ENCODE measurements at regions not wholly inside any gene's neighbourhood (a gene's known extent, or its start where the extent isn't known, plus 50 kb on each side); places are given as distances from the start of the nearest gene placed in this dataset.

DNA sequence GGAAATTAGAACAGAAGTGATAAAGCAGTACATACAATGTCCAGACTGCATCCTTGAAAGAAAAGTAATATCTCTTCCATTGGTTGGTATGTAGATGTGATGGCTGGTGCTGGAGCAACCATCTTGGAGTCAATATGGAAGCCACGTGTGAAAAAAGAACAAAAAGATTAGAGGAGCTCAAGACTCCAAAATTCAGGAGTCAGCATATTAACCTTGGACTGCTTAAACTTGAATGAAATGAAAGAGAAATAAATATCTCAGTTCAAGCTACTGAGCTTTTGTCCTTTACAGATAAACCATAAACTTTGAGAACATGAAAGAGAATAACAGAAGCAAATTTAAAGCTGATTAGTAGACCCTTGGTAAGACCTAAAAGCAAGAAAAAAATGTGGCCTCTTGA, 197.9 kb downstream of the HS3ST3B1 start:
- Mint-ChIP-seq H3K4me3 (no peak overlapping the region), H3K4me1 (ENCODE audit: low read depth in 2 of 2) (no peaks in the 10 kb centered on the region), H3K27me3 (peaks cover 21 to 30% of the 10 kb centered on the region in 2 donors), H3K27ac (no peak overlapping the region), H3K9me3 (peaks cover 0 to 1% of the 10 kb centered on the region in 2 donors), H3K36me3 (ENCODE audit: insufficient read depth) (peaks cover 4% of the 10 kb centered on the region)
- ATAC-seq (replicated peaks) (no peak), DNase-seq (no peak)

GRCh38 chr17:14494161-14494560, 193.3 kb downstream of the HS3ST3B1 start:
- ATAC-seq (replicated peaks): no peak
- no peaks in the 10 kb centered on the region for H3K4me1 Mint-ChIP-seq (ENCODE audit: low read depth in 2 of 2)
- H3K27ac Mint-ChIP-seq: no peak overlapping the region
- no peak for DNase-seq
- peaks cover 0 to 1% of the 10 kb centered on the region in 2 donors for H3K9me3 Mint-ChIP-seq
- H3K36me3 Mint-ChIP-seq (ENCODE audit: insufficient read depth): peaks cover 4% of the 10 kb centered on the region
- no peak overlapping the region for H3K4me3 Mint-ChIP-seq
- peaks cover 20 to 23% of the 10 kb centered on the region in 2 donors for H3K27me3 Mint-ChIP-seq

DNA sequence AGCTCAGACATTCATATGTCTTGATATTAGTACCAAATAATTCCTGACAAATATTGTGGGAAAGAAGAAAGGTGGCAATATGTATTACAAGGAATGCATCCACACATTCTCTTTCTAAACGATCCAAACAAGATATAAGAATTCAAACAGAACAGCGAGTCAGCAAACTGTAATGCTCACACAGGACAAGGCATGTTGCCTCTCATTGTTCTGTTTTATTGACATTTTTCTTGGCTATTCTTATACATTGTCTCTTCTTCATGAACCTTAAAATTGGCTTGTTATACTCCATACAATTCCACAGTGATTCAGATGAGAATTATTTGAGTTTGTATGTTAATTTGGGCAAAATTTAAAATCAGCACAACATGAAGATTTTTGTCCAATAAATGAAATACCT, 189.1 kb downstream of the HS3ST3B1 start:
- Mint-ChIP-seq H3K36me3 (ENCODE audit: insufficient read depth) (peaks cover 2% of the 10 kb centered on the region), H3K27me3 (peaks cover 0 to 6% of the 10 kb centered on the region in 2 donors), H3K9me3 (no peaks in the 10 kb centered on the region), H3K27ac (no peak overlapping the region), H3K4me1 (ENCODE audit: low read depth in 2 of 2) (peaks cover 0 to 2% of the 10 kb centered on the region in 2 donors), H3K4me3 (no peak overlapping the region)
- ATAC-seq (replicated peaks): no peak
- DNase-seq: no peak

DNA sequence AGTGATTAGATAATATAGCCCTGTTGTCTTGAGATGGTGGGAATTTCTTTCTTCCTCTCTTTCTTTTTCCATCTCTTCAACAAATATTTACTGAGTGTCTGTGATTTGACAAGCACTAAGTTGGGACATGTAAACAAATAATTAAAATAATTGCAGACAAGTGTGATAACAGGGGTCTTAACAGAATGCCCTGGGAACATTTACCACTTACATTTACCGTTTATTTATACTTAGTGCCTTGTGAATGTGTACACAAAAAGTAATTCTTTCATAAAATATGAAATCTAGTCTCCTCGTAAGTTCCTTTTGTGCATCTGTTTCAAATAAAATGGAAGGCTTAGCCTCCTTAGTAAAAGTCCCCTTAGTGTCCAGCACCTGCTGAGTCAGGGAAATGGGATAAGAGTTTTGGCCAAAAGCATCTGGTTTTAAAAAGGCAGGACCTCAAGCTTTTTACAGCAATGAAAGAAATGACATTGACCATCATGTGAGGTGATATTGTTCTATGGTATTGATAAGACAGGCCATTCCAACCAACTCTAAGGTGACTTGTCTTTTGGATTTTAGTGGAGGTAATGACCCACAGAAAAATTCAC, 188.2 kb downstream of the HS3ST3B1 start:
- Mint-ChIP-seq H3K9me3 (no peaks in the 10 kb centered on the region), H3K4me1 (ENCODE audit: low read depth in 2 of 2) (peaks cover 0 to 2% of the 10 kb centered on the region in 2 donors), H3K27me3 (no peaks in the 10 kb centered on the region), H3K27ac (no peak overlapping the region), H3K36me3 (ENCODE audit: insufficient read depth) (no peaks in the 10 kb centered on the region), H3K4me3 (no peak overlapping the region)
- no peak for DNase-seq
- no peak for ATAC-seq (replicated peaks)

GRCh38 chr17:14487068-14487467, 186.2 kb downstream of the HS3ST3B1 start:
- H3K36me3 Mint-ChIP-seq (ENCODE audit: insufficient read depth): no peaks in the 10 kb centered on the region
- no peaks in the 10 kb centered on the region for H3K27me3 Mint-ChIP-seq
- peaks cover 0 to 2% of the 10 kb centered on the region in 2 donors for H3K4me1 Mint-ChIP-seq (ENCODE audit: low read depth in 2 of 2)
- ATAC-seq (replicated peaks) (no peak), DNase-seq (no peak)
- H3K27ac Mint-ChIP-seq: no peak overlapping the region
- H3K4me3 Mint-ChIP-seq: no peak overlapping the region
- H3K9me3 Mint-ChIP-seq: no peaks in the 10 kb centered on the region

DNA sequence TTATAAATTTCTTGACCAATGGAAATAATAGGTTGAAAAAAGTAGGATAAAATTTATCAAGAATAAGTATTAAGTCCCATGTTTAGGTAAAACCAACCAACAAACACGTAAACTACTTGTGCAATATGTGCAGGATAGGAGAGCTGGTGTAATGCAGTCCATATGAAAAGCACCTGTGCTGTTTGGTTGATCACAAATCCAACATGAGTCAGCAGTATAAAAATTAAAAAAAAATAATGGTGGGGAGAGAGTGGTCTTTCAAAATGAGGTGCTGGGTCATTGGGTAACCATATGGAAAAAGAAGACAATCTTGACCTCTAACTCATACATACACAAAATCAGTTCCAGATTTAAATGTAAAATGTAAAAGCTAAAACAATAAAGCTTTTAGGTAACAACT, 181.8 kb downstream of the HS3ST3B1 start:
- Mint-ChIP-seq H3K9me3 (no peaks in the 10 kb centered on the region), H3K36me3 (ENCODE audit: insufficient read depth) (no peaks in the 10 kb centered on the region), H3K4me3 (no peak overlapping the region), H3K27ac (no peak overlapping the region), H3K27me3 (peaks cover 0 to 12% of the 10 kb centered on the region in 2 donors), H3K4me1 (ENCODE audit: low read depth in 2 of 2) (no peaks in the 10 kb centered on the region)
- ATAC-seq (replicated peaks): no peak
- DNase-seq: no peak

GRCh38 chr17:14481664-14482063, 180.8 kb downstream of the HS3ST3B1 start:
- no peak overlapping the region for H3K4me3 Mint-ChIP-seq
- ATAC-seq (replicated peaks) (no peak), DNase-seq (no peak)
- no peak overlapping the region for H3K27ac Mint-ChIP-seq
- no peaks in the 10 kb centered on the region for H3K9me3 Mint-ChIP-seq
- no peaks in the 10 kb centered on the region for H3K4me1 Mint-ChIP-seq (ENCODE audit: low read depth in 2 of 2)
- peaks cover 0 to 14% of the 10 kb centered on the region in 2 donors for H3K27me3 Mint-ChIP-seq
- no peaks in the 10 kb centered on the region for H3K36me3 Mint-ChIP-seq (ENCODE audit: insufficient read depth)

- no peaks in the 10 kb centered on the region for H3K36me3 Mint-ChIP-seq (ENCODE audit: insufficient read depth)
- no peak for DNase-seq
- H3K27me3 Mint-ChIP-seq: peaks cover 9 to 20% of the 10 kb centered on the region in 2 donors
- H3K4me3 Mint-ChIP-seq: no peak overlapping the region
- peaks cover 4 to 7% of the 10 kb centered on the region in 2 donors for H3K4me1 Mint-ChIP-seq (ENCODE audit: low read depth in 2 of 2)
- no peak overlapping the region for H3K27ac Mint-ChIP-seq
- no peak for ATAC-seq (replicated peaks)
- no peaks in the 10 kb centered on the region for H3K9me3 Mint-ChIP-seq
Observed at GRCh38 chr17:14474591-14474990, 173.7 kb downstream of the HS3ST3B1 start.

GRCh38 chr17:14471052-14471451, 170.2 kb downstream of the HS3ST3B1 start:
- Mint-ChIP-seq H3K9me3 (peaks cover 0 to 3% of the 10 kb centered on the region in 2 donors), H3K27ac (no peak overlapping the region), H3K27me3 (peaks cover under 1 to 20% of the 10 kb centered on the region in 2 donors), H3K4me1 (ENCODE audit: low read depth in 2 of 2) (peaks cover 6 to 7% of the 10 kb centered on the region in 2 donors), H3K4me3 (no peak overlapping the region), H3K36me3 (ENCODE audit: insufficient read depth) (no peaks in the 10 kb centered on the region)
- DNase-seq (no peak), ATAC-seq (replicated peaks) (no peak)

- Mint-ChIP-seq H3K27ac (no peak overlapping the region), H3K27me3 (peaks cover 0 to 17% of the 10 kb centered on the region in 2 donors), H3K4me3 (no peak overlapping the region), H3K36me3 (ENCODE audit: insufficient read depth) (no peaks in the 10 kb centered on the region), H3K4me1 (ENCODE audit: low read depth in 2 of 2) (peaks cover 6 to 7% of the 10 kb centered on the region in 2 donors), H3K9me3 (peaks cover 0 to 3% of the 10 kb centered on the region in 2 donors)
- ATAC-seq (replicated peaks): no peak
- no peak for DNase-seq
Observed at GRCh38 chr17:14470417-14470816, 169.5 kb downstream of the HS3ST3B1 start.

DNA sequence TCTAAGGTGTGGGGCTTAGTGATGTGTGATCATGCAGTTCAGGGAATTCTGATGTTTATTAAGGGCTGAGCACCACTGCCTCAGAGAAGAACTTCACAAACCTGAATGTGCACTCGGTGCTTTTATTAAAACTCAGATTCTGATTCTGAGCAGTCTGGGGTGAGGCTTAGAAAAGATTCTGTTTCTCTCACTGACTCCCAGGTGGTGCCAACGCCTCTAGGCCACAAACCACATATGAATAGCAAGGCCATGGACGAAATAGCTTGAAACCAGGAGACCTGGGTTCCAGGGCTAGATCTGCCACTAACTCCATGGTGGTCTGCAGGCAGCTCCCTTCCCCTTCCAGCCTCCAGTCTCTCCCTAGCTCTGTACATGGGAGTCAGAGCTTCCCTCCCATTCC, 169.1 kb downstream of the HS3ST3B1 start:
- no peak overlapping the region for H3K4me3 Mint-ChIP-seq
- H3K36me3 Mint-ChIP-seq (ENCODE audit: insufficient read depth): no peaks in the 10 kb centered on the region
- ATAC-seq (replicated peaks) (no peak), DNase-seq (no peak)
- H3K27ac Mint-ChIP-seq: no peak overlapping the region
- peaks cover 6 to 7% of the 10 kb centered on the region in 2 donors for H3K4me1 Mint-ChIP-seq (ENCODE audit: low read depth in 2 of 2)
- peaks cover 0 to 13% of the 10 kb centered on the region in 2 donors for H3K27me3 Mint-ChIP-seq
- peaks cover 0 to 3% of the 10 kb centered on the region in 2 donors for H3K9me3 Mint-ChIP-seq

DNA sequence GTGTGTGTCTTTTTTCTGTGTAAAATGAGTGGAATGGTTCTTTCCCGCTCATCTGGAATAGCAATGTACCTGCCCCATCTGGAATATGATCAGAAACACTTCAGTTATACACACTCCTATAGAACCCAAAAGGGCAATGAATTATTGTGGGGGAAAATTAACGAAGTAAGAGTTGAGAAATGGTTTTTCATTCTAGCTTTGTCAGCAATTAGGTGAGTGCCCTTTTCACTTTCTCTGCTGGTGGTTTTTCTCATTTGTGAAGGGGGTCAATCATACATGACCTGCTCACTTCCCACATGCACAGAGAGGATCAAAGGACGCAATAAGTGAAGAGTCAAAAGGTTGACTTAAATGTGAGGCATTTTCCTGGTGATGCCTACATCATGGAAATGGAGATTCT, 168.0 kb downstream of the HS3ST3B1 start:
- Mint-ChIP-seq H3K36me3 (ENCODE audit: insufficient read depth) (no peaks in the 10 kb centered on the region), H3K9me3 (peaks cover 0 to 3% of the 10 kb centered on the region in 2 donors), H3K27ac (no peak overlapping the region), H3K27me3 (peaks cover 0 to 7% of the 10 kb centered on the region in 2 donors), H3K4me3 (no peak overlapping the region), H3K4me1 (ENCODE audit: low read depth in 2 of 2) (peaks cover 6 to 7% of the 10 kb centered on the region in 2 donors)
- no peak for ATAC-seq (replicated peaks)
- DNase-seq: no peak

- no peak overlapping the region for H3K27ac Mint-ChIP-seq
- ATAC-seq (replicated peaks): no peak
Observed at GRCh38 chr17:14461227-14461548, 160.3 kb downstream of the HS3ST3B1 start.

GRCh38 chr17:14460516-14461226, 159.8 kb downstream of the HS3ST3B1 start:
- no peak for DNase-seq
- Mint-ChIP-seq H3K27ac (no peak overlapping the region), H3K36me3 (ENCODE audit: insufficient read depth) (peaks cover 3% of the 10 kb centered on the region), H3K4me3 (no peak overlapping the region), H3K27me3 (peaks cover 35 to 42% of the 10 kb centered on the region in 2 donors), H3K4me1 (ENCODE audit: low read depth in 2 of 2) (peaks cover 5 to 8% of the 10 kb centered on the region in 2 donors), H3K9me3 (no peaks in the 10 kb centered on the region)
- no peak for ATAC-seq (replicated peaks)

More at GRCh38 chr17:14461227-14461548, 160.3 kb downstream of the HS3ST3B1 start:
- Mint-ChIP-seq H3K27me3 (peaks cover 35 to 42% of the 10 kb centered on the region in 2 donors), H3K9me3 (no peaks in the 10 kb centered on the region), H3K4me3 (no peak overlapping the region), H3K4me1 (ENCODE audit: low read depth in 2 of 2) (peaks cover 5 to 8% of the 10 kb centered on the region in 2 donors), H3K36me3 (ENCODE audit: insufficient read depth) (peaks cover 3% of the 10 kb centered on the region)
- DNase-seq: no peak

All from effector memory CD8-positive, alpha-beta T cell (primary cell).